GM12878 (cell line): ENCODE measurements at regions not wholly inside any gene's neighbourhood (a gene's known extent, or its start where the extent isn't known, plus 50 kb on each side); places are given as distances from the start of the nearest gene placed in this dataset.

Experiments used
- CBFB ChIP-seq: IDR thresholded peaks from 2 replicates; pipeline ENCODE4 v1.6.1; 2016; ENCODE audit warnings: antibody characterized with exemption, low read depth
- CEBPB ChIP-seq, 2 experiments: fragments of 150-350 bp in 1 of 2; IDR thresholded peaks; 2 replicates each; pipeline ENCODE4 v1.6.1; 2012 to 2014; ENCODE audit warnings: low read depth in 2 of 2, low read length in 2 of 2, borderline replicate concordance in 1 of 2, inconsistent platforms in 1 of 2
- CHD4 ChIP-seq: fragments of 200-600 bp; sonication (generic); IDR thresholded peaks from 2 replicates; pipeline ENCODE4 v1.6.1; 2016; ENCODE audit warnings: mild to moderate bottlenecking
- CTCF ChIP-seq, 3 experiments: IDR thresholded peaks in 2 of 3; conservative IDR thresholded peaks in 1 of 3; 2 replicates each; pipeline ENCODE4 v1.5.1; 2011; ENCODE audit warnings: low read depth in 3 of 3, low read length in 3 of 3, mild to moderate bottlenecking in 3 of 3, control low read depth in 2 of 3, moderate library complexity in 2 of 3, inconsistent platforms in 1 of 3, mixed read lengths in 1 of 3; ENCODE audit not compliant: control insufficient read depth in 2 of 3, insufficient read depth in 1 of 3; ENCODE audit errors: extremely low read depth in 1 of 3
- CUX1 ChIP-seq: IDR thresholded peaks from 2 replicates; pipeline ENCODE4 v1.6.1; 2012; ENCODE audit warnings: improper control_type of control experiment, low read depth, low read length; ENCODE audit not compliant: insufficient replicate concordance
- HCFC1 ChIP-seq: fragments of 150-350 bp; IDR thresholded peaks from 2 replicates; pipeline ENCODE4 v1.6.1; 2014; ENCODE audit warnings: low read length
- NKRF ChIP-seq: fragments of 450-650 bp; conservative IDR thresholded peaks from 2 replicates; pipeline ENCODE4 v1.6.1; 2017; ENCODE audit warnings: mild to moderate bottlenecking, moderate library complexity
- RFX5 ChIP-seq: IDR thresholded peaks from 2 replicates; pipeline ENCODE4 v1.6.1; 2011; ENCODE audit warnings: low read depth, low read length, improper control_type of control experiment
- SMC3 ChIP-seq: IDR thresholded peaks from 2 replicates; pipeline ENCODE4 v1.6.1; 2011; ENCODE audit warnings: low read length, improper control_type of control experiment, borderline replicate concordance
- TCF12 ChIP-seq: IDR thresholded peaks from 2 replicates; pipeline ENCODE4 v1.6.1; 2011; ENCODE audit warnings: low read depth, mild to moderate bottlenecking, low read length

GRCh38 chr3:182045736-182046135 lies 334.0 kb downstream of the SOX2 start:
- no peak for TF ChIP-seq CHD4
- TF ChIP-seq TCF12 = no peak
- TF ChIP-seq SMC3 = no peak
- TF ChIP-seq CTCF (IDR thresholded peaks at IDR 0.05 in 2 of 3, conservative IDR thresholded peaks at IDR 0.05 in 1 of 3; ENCODE audit: control insufficient read depth in 2 of 3, extremely low read depth in 1 of 3, insufficient read depth in 1 of 3, low read depth in 3 of 3, low read length in 3 of 3) = no peak
- no peak for TF ChIP-seq RFX5
- TF ChIP-seq CEBPB (IDR thresholded peaks at IDR 0.05; ENCODE audit: borderline replicate concordance in 1 of 2, low read depth in 2 of 2, low read length in 2 of 2) = no peak
- no peak for TF ChIP-seq HCFC1
- no peak for TF ChIP-seq NKRF
- no peak for TF ChIP-seq CUX1
- no peak for TF ChIP-seq CBFB
